Stromal cell of bone marrow (primary cell): ENCODE measurements at regions not wholly inside any gene's neighbourhood (a gene's known extent, or its start where the extent isn't known, plus 50 kb on each side); places are given as distances from the start of the nearest gene placed in this dataset.
"Not testable (repeated sequence)": the region's sequence is repeated elsewhere in the genome, so short reads cannot be mapped to it uniquely, and the experiment has no call there.

Source experiments
- DNase-seq: peaks from one replicate; pipeline ENCODE4 v3.0.0-alpha.2; 2012; ENCODE audit warnings: low read depth

- DNase-seq, result no peak
Observed at GRCh38 chr1:96074876-96075577, 646.6 kb upstream of the PTBP2 start.

- DNase-seq, result no peak
Observed at GRCh38 chr1:96075704-96076455, 645.7 kb upstream of the PTBP2 start.

GRCh38 chr1:96076589-96076988 lies 645.0 kb upstream of the PTBP2 start:
- DNase-seq, result no peak

- no peak for DNase-seq
Observed at GRCh38 chr1:96079581-96079980, 642.0 kb upstream of the PTBP2 start.

GRCh38 chr1:96080925-96081324 lies 640.7 kb upstream of the PTBP2 start:
- DNase-seq, result no peak

- no peak for DNase-seq
Observed at GRCh38 chr1:96087719-96088118, 633.9 kb upstream of the PTBP2 start.

- no peak for DNase-seq
Observed at GRCh38 chr1:96090134-96090533, 631.5 kb upstream of the PTBP2 start.

- DNase-seq, result no peak
Observed at GRCh38 chr1:96095849-96096612, 625.6 kb upstream of the PTBP2 start.

- DNase-seq, result no peak
Observed at GRCh38 chr1:96096613-96097321, 624.8 kb upstream of the PTBP2 start.

GRCh38 chr1:96104506-96104905 lies 617.1 kb upstream of the PTBP2 start:
- no peak for DNase-seq

- DNase-seq, result no peak
Observed at GRCh38 chr1:96104906-96105305, 616.7 kb upstream of the PTBP2 start.

- no peak for DNase-seq
Observed at GRCh38 chr1:96116731-96117130, 604.9 kb upstream of the PTBP2 start.

- no peak for DNase-seq
Observed at GRCh38 chr1:96130432-96130831, 591.2 kb upstream of the PTBP2 start.

- DNase-seq, result no peak
Observed at GRCh38 chr1:96144636-96145035, 576.9 kb upstream of the PTBP2 start.

- DNase-seq, result no peak
Observed at GRCh38 chr1:96145492-96145891, 576.1 kb upstream of the PTBP2 start.

- not testable (repeated sequence) for DNase-seq
Observed at GRCh38 chr1:96152957-96153356, 568.6 kb upstream of the PTBP2 start.

- no peak for DNase-seq
Observed at GRCh38 chr1:96157101-96157500, 564.5 kb upstream of the PTBP2 start.

GRCh38 chr1:96159379-96159778 lies 562.2 kb upstream of the PTBP2 start:
- DNase-seq, result no peak

- DNase-seq, result no peak
Observed at GRCh38 chr1:96164053-96164452, 557.5 kb upstream of the PTBP2 start.

- DNase-seq, result no peak
Observed at GRCh38 chr1:96178053-96178452, 543.5 kb upstream of the PTBP2 start.

- DNase-seq, result no peak
Observed at GRCh38 chr1:96183485-96183884, 538.1 kb upstream of the PTBP2 start.

- no peak for DNase-seq
Observed at GRCh38 chr1:96183928-96184327, 537.7 kb upstream of the PTBP2 start.
